LNCAP (cell line): ENCODE measurements at regions not wholly inside any gene's neighbourhood (a gene's known extent, or its start where the extent isn't known, plus 50 kb on each side); places are given as distances from the start of the nearest gene placed in this dataset.

Experiments used
- CTCF ChIP-seq: fragments of 450-650 bp; IDR thresholded peaks from 2 replicates; pipeline ENCODE4 v1.5.1; 2017; ENCODE audit warnings: mild to moderate bottlenecking

- no peak for TF ChIP-seq CTCF
These were observed 509.4 kb upstream of the RAG2 start for GRCh38 chr11:37107415-37107814.

GRCh38 chr11:37105427-37105826 lies 507.4 kb upstream of the RAG2 start:
- no peak for TF ChIP-seq CTCF

- no peak for TF ChIP-seq CTCF
These were observed 506.3 kb upstream of the RAG2 start for GRCh38 chr11:37104380-37104779.

GRCh38 chr11:37100008-37100407 lies 502.0 kb upstream of the RAG2 start:
- TF ChIP-seq CTCF = no peak

- no peak for TF ChIP-seq CTCF
These were observed 494.5 kb upstream of the RAG2 start for GRCh38 chr11:37092487-37092886.

GRCh38 chr11:37089439-37089838 lies 491.4 kb upstream of the RAG2 start:
- TF ChIP-seq CTCF = no peak

- TF ChIP-seq CTCF = no peak
These were observed 490.5 kb upstream of the RAG2 start for GRCh38 chr11:37088573-37088910.
